ENCODE measurements at regions not wholly inside any gene's neighbourhood (a gene's known extent, or its start where the extent isn't known, plus 50 kb on each side); places are given as distances from the start of the nearest gene placed in this dataset.

DNA sequence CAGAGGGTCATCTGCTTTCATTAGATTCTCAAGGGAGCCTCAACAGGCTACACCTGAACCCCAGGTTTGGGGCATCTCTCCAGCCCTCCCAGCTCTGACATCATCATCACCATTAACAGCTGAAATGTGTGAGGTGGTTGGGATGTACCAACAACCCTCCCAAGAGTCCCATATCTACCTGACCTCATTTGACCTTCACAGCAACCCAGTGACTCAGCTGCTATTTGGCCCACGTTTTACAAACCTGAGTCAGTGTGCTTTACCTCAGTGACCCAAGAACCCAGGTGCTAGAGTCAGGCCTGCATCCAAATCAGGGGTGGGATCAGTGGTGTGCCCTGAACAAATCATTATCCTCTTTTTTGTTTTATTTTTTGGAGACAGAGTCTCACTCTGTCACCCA, 53.3 kb upstream of the TINAGL1 start:
- H3K4me3 ChIP-seq (ENCODE audit: low read depth, low read length) = no peak overlapping the region
- DNase-seq (ENCODE audit: low read depth) = peak; percentile 65
- TF ChIP-seq MYC (IDR thresholded peaks at IDR 0.05; ENCODE audit: low read depth, low read length) (no peak), POLR2A (IDR thresholded peaks at IDR 0.05; ENCODE audit: extremely low read depth, insufficient read length) (no peak)
- TF ChIP-seq, protein P1, sequence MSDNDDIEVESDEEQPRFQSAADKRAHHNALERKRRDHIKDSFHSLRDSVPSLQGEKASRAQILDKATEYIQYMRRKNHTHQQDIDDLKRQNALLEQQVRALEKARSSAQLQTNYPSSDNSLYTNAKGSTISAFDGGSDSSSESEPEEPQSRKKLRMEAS (IDR thresholded peaks at IDR 0.05; ENCODE audit: low read depth, low read length) = no peak
- TF ChIP-seq, protein P2, sequence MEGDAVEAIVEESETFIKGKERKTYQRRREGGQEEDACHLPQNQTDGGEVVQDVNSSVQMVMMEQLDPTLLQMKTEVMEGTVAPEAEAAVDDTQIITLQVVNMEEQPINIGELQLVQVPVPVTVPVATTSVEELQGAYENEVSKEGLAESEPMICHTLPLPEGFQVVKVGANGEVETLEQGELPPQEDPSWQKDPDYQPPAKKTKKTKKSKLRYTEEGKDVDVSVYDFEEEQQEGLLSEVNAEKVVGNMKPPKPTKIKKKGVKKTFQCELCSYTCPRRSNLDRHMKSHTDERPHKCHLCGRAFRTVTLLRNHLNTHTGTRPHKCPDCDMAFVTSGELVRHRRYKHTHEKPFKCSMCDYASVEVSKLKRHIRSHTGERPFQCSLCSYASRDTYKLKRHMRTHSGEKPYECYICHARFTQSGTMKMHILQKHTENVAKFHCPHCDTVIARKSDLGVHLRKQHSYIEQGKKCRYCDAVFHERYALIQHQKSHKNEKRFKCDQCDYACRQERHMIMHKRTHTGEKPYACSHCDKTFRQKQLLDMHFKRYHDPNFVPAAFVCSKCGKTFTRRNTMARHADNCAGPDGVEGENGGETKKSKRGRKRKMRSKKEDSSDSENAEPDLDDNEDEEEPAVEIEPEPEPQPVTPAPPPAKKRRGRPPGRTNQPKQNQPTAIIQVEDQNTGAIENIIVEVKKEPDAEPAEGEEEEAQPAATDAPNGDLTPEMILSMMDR (IDR thresholded peaks at IDR 0.05; ENCODE audit: low read depth, low read length) = no peak

DNA sequence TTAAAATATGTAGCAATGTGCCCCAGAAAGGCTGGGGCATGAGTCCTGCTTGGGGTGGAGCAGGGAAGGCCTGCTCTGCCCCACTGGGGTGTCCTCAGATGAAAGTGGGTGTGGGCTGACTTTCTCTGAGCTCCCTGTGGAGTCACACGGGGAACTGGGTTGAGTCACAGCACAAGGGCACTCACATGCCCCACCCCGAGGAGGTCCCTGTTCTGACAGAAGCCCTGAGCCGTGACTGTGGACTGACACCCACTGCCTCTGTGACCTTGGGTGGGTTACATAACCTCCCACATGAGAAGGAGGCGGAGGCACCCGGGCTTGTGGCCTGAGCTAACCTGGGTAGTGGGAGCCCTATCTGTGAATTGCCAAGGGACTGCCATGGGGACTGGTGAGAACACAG, 52.5 kb upstream of the TINAGL1 start:
- TF ChIP-seq MYC (IDR thresholded peaks at IDR 0.05; ENCODE audit: low read depth, low read length) (peak; percentile 20; the same call in 1 of the 2 replicates), POLR2A (IDR thresholded peaks at IDR 0.05; ENCODE audit: extremely low read depth, insufficient read length) (no peak)
- TF ChIP-seq, protein P1 (IDR thresholded peaks at IDR 0.05; ENCODE audit: low read depth, low read length) = peak; percentile 35; the same call in 1 of the 2 replicates
- TF ChIP-seq, protein P2 (IDR thresholded peaks at IDR 0.05; ENCODE audit: low read depth, low read length) = no peak
- peak overlapping the region; percentile 36 for H3K4me3 ChIP-seq (ENCODE audit: low read depth, low read length)
- peak; percentile 81 for DNase-seq (ENCODE audit: low read depth)

DNA sequence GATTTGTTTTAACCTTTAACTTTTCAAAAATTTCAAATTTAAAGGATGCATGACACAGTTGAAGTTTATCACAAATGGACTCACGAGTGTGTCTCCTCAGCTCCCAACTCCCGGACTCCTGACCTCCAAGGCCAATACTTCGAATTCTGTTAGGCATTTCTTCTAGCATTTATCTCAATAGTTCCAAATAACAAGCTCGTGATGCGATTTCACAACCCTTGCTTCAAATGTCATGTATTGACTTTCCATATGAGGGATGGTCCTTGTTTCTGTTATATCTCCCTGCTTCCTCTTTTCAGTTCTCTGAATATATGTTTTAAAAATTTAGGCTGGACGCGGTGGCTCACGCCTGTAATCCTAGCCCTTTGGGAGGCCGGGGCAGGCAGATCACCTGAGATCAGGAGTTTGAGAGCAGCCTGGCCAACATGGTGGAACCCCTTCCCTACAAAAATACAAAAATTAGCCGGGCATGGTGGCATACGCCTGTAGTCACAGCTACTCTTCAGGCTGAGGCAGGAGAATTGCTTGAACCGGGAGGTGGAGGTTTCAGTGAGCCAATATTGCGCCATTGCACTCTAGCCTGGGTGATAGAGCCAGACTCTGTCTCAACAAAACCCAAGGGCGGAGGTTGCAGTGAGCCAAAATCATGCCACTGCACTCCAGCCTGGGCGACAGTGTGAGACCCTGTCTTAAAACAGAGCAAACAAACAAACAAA, 52.0 kb upstream of the TINAGL1 start:
- TF ChIP-seq, protein P2 (IDR thresholded peaks at IDR 0.05; ENCODE audit: low read depth, low read length) = no peak
- TF ChIP-seq, protein P1 (IDR thresholded peaks at IDR 0.05; ENCODE audit: low read depth, low read length) = peak; percentile 32; the same call in 1 of the 2 replicates
- TF ChIP-seq MYC (IDR thresholded peaks at IDR 0.05; ENCODE audit: low read depth, low read length) = no peak; the same call in 1 of the 2 replicates
- no peak for TF ChIP-seq POLR2A (IDR thresholded peaks at IDR 0.05; ENCODE audit: extremely low read depth, insufficient read length)
- DNase-seq (ENCODE audit: low read depth) = peak; percentile 89
- H3K4me3 ChIP-seq (ENCODE audit: low read depth, low read length) = peak overlapping the region; percentile 36

Data from NB4 (cell line).